Kidney (tissue), 13 donors: ENCODE measurements at regions not wholly inside any gene's neighbourhood (a gene's known extent, or its start where the extent isn't known, plus 50 kb on each side); places are given as distances from the start of the nearest gene placed in this dataset.

Experiments used
- DNase-seq, 5 donors: peaks; one replicate each; pipeline ENCODE4 v3.0.0-alpha.2; 2013 to 2020
- FAIRE-seq: peaks from 2 replicates; lab custom pipeline; 2012; peaks lifted over from hg19 to GRCh38; lab: Jason Lieb, UNC
- H3K27ac ChIP-seq, 2 donors: one replicate each; pipeline ENCODE4 v1.7.0; 2013; ENCODE audit warnings: low read depth in 2 of 2, low read length in 2 of 2, inconsistent platforms in 1 of 2
- H3K27me3 ChIP-seq: one replicate; pipeline ENCODE4 v1.7.1; 2013; ENCODE audit warnings: low read length, inconsistent platforms; ENCODE audit not compliant: control insufficient read depth, insufficient read depth
- H3K36me3 ChIP-seq, 3 donors: one replicate each; pipeline versions ENCODE4 v1.7.0 to v1.7.1; 2013; ENCODE audit warnings: low read length in 3 of 3, control low read depth in 1 of 3, inconsistent platforms in 1 of 3; ENCODE audit not compliant: insufficient read depth in 3 of 3, control insufficient read depth in 2 of 3
- H3K4me1 ChIP-seq, 3 donors: one replicate each; pipeline versions ENCODE4 v1.7.0 to v1.7.1; 2013; ENCODE audit warnings: low read length in 3 of 3, inconsistent platforms in 1 of 3, low read depth in 1 of 3; ENCODE audit not compliant: control insufficient read depth in 2 of 3, insufficient read depth in 2 of 3
- H3K4me3 ChIP-seq, 3 donors: one replicate each; pipeline versions ENCODE4 v1.7.0 to v1.8.1; 2013; ENCODE audit warnings: low read length in 3 of 3, control low read depth in 1 of 3, inconsistent platforms in 1 of 3
- H3K9ac ChIP-seq, 3 donors: one replicate each; pipeline versions ENCODE4 v1.7.0 to v1.7.1; 2013; ENCODE audit warnings: low read length in 3 of 3, control low read depth in 1 of 3, inconsistent platforms in 1 of 3
- H3K9me3 ChIP-seq, 3 donors: one replicate each; pipeline versions ENCODE4 v1.7.0 to v1.7.1; 2013; ENCODE audit warnings: low read length in 3 of 3, control low read depth in 1 of 3, inconsistent platforms in 1 of 3; ENCODE audit not compliant: control insufficient read depth in 2 of 3, insufficient read depth in 1 of 3
- CTCF ChIP-seq: IDR thresholded peaks from 3 replicates; pipeline ENCODE4 v1.5.1; 2012; ENCODE audit warnings: mild to moderate bottlenecking, moderate library complexity, borderline replicate concordance; ENCODE audit not compliant: insufficient read depth; ENCODE audit errors: extremely low read depth
- intact Hi-C: fragments of 100-400 bp; cut with DNase I; formaldehyde crosslinking; loops from one replicate; pipeline ENCODE4 v1.11.1; 2022
- donor health status: control.
- donor health status: control.
- donor health status: control.
- donor health status: control.
- donor health status: control.
- donor health status: DM: yes; HTN: yes; CAD: no.
- donor health status: Normal renal cell carcinoma (clear cell type).

- no peaks in the 10 kb centered on the region for H3K36me3 ChIP-seq
- intact Hi-C loops: no loop called here
- no peaks in the 10 kb centered on the region for H3K27me3 ChIP-seq
- H3K4me3 ChIP-seq: no peak overlapping the region
- no peak for DNase-seq
- H3K27ac ChIP-seq: no peak overlapping the region
- H3K4me1 ChIP-seq: no peaks in the 10 kb centered on the region
- no peak for TF ChIP-seq CTCF
- H3K9me3 ChIP-seq: no peaks in the 10 kb centered on the region
- FAIRE-seq: no peak
- no peak overlapping the region for H3K9ac ChIP-seq
Observed at GRCh38 chr13:50713523-50714248, 129.8 kb downstream of the DLEU7 start.

GRCh38 chr13:50714891-50715290, 128.6 kb downstream of the DLEU7 start:
- FAIRE-seq (no peak), DNase-seq (no peak)
- Histone ChIP-seq H3K9me3 (no peaks in the 10 kb centered on the region), H3K9ac (no peak overlapping the region), H3K36me3 (no peaks in the 10 kb centered on the region), H3K4me1 (no peaks in the 10 kb centered on the region), H3K27me3 (no peaks in the 10 kb centered on the region), H3K27ac (no peak overlapping the region), H3K4me3 (no peak overlapping the region)
- intact Hi-C loops: no loop called here
- no peak for TF ChIP-seq CTCF

GRCh38 chr13:50715402-50716146, 127.9 kb downstream of the DLEU7 start:
- Histone ChIP-seq H3K36me3 (no peaks in the 10 kb centered on the region), H3K4me1 (no peaks in the 10 kb centered on the region), H3K9ac (no peak overlapping the region), H3K27ac (no peak overlapping the region), H3K9me3 (no peaks in the 10 kb centered on the region), H3K27me3 (no peaks in the 10 kb centered on the region), H3K4me3 (no peak overlapping the region)
- no peak for TF ChIP-seq CTCF
- no peak for DNase-seq
- intact Hi-C loops: no loop called here
- FAIRE-seq: no peak
